ENCODE measurements at regions not wholly inside any gene's neighbourhood (a gene's known extent, or its start where the extent isn't known, plus 50 kb on each side); places are given as distances from the start of the nearest gene placed in this dataset.

DNA sequence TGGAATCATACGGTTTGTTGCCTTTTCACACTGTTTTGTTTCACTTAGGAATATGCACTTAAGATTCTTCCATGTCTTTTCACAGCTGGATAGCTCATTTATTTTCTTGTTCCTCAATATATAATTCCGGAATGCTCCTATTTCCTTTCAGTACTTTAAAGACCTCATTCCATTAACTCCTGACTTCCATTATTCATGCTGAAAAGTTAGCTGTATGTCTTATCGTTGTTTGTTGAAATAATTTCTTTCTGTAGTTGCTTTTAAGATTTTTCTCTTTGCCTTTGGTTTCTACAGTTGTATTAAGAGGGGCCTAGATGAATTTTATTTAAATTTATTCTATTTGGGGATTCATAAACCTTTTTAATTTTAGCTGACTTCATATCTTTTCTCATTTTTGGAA lies 122.2 kb downstream of the ANXA2 start:
- TF ChIP-seq, protein P1, sequence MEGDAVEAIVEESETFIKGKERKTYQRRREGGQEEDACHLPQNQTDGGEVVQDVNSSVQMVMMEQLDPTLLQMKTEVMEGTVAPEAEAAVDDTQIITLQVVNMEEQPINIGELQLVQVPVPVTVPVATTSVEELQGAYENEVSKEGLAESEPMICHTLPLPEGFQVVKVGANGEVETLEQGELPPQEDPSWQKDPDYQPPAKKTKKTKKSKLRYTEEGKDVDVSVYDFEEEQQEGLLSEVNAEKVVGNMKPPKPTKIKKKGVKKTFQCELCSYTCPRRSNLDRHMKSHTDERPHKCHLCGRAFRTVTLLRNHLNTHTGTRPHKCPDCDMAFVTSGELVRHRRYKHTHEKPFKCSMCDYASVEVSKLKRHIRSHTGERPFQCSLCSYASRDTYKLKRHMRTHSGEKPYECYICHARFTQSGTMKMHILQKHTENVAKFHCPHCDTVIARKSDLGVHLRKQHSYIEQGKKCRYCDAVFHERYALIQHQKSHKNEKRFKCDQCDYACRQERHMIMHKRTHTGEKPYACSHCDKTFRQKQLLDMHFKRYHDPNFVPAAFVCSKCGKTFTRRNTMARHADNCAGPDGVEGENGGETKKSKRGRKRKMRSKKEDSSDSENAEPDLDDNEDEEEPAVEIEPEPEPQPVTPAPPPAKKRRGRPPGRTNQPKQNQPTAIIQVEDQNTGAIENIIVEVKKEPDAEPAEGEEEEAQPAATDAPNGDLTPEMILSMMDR (conservative IDR thresholded peaks at IDR 0.05 in 1 of 2, IDR thresholded peaks at IDR 0.05 in 1 of 2; ENCODE audit: extremely low read depth in 1 of 2, insufficient read depth in 1 of 2, low read depth in 1 of 2, low read length in 2 of 2): no peak
- no peak for TF ChIP-seq EZH2 (IDR thresholded peaks at IDR 0.05; ENCODE audit: borderline replicate concordance, low read length)
